GM12872 (cell line): ENCODE measurements at regions not wholly inside any gene's neighbourhood (a gene's known extent, or its start where the extent isn't known, plus 50 kb on each side); places are given as distances from the start of the nearest gene placed in this dataset.

Experiments
- CTCF ChIP-seq: IDR thresholded peaks from 3 replicates; pipeline ENCODE4 v1.5.1; 2011; ENCODE audit warnings: low read depth, mild to moderate bottlenecking, low read length, moderate library complexity; ENCODE audit not compliant: insufficient read depth

- no peak for TF ChIP-seq CTCF
Observed at GRCh38 chr7:46557781-46558180, 636.7 kb upstream of the IGFBP3 start.

- TF ChIP-seq CTCF, result no peak
Observed at GRCh38 chr7:46557295-46557711, 636.2 kb upstream of the IGFBP3 start.

GRCh38 chr7:46554688-46555422, 633.8 kb upstream of the IGFBP3 start:
- TF ChIP-seq CTCF, result no peak

GRCh38 chr7:46551603-46552002, 630.5 kb upstream of the IGFBP3 start:
- no peak for TF ChIP-seq CTCF

- no peak for TF ChIP-seq CTCF
Observed at GRCh38 chr7:46550864-46551263, 629.8 kb upstream of the IGFBP3 start.

GRCh38 chr7:46549892-46550639, 629.0 kb upstream of the IGFBP3 start:
- no peak for TF ChIP-seq CTCF

- no peak for TF ChIP-seq CTCF
Observed at GRCh38 chr7:46549347-46549746, 628.3 kb upstream of the IGFBP3 start.
